Muscle of leg (tissue), 3 donors: ENCODE measurements at regions not wholly inside any gene's neighbourhood (a gene's known extent, or its start where the extent isn't known, plus 50 kb on each side); places are given as distances from the start of the nearest gene placed in this dataset.

Experiments used
- DNase-seq: peaks from one replicate; pipeline ENCODE4 v3.0.0; 2013
- H3K27ac ChIP-seq: one replicate; pipeline ENCODE4 v1.5.1; 2013; ENCODE audit warnings: mild to moderate bottlenecking, low read length, control low read depth
- H3K27me3 ChIP-seq: one replicate; pipeline ENCODE4 v1.6.1; 2013; ENCODE audit warnings: low read length; ENCODE audit not compliant: control insufficient read depth, insufficient read depth
- H3K36me3 ChIP-seq: one replicate; pipeline ENCODE4 v1.6.1; 2013; ENCODE audit warnings: low read length; ENCODE audit not compliant: control insufficient read depth, insufficient read depth
- H3K4me1 ChIP-seq: one replicate; pipeline ENCODE4 v1.6.1; 2013; ENCODE audit warnings: low read length; ENCODE audit not compliant: control insufficient read depth, insufficient read depth
- H3K4me3 ChIP-seq: one replicate; pipeline ENCODE4 v1.5.1; 2013; ENCODE audit warnings: low read length, control low read depth
- H3K9me3 ChIP-seq: replicated peaks from 2 replicates; pipeline ENCODE4 v1.6.1; 2013; ENCODE audit warnings: low read depth, low read length; ENCODE audit not compliant: control insufficient read depth
- WGBS: methylation state at CpG from one replicate; pipeline ENCODE4 v1.1.5; 2013; ENCODE audit warnings: missing lambda C conversion rate; ENCODE audit not compliant: insufficient coverage; 5-methylcytosine and 5-hydroxymethylcytosine counted together

GRCh38 chr20:56060486-56060885, 55.2 kb upstream of the CBLN4 start:
- no peak for DNase-seq
- no CpG with 5 or more reads among the region's 2 CpGs for WGBS
- H3K27me3 ChIP-seq = no peaks in the 10 kb centered on the region
- no peak overlapping the region for H3K4me3 ChIP-seq
- H3K27ac ChIP-seq = no peak overlapping the region
- H3K36me3 ChIP-seq = no peaks in the 10 kb centered on the region
- H3K9me3 ChIP-seq = no peaks in the 10 kb centered on the region
- H3K4me1 ChIP-seq = no peaks in the 10 kb centered on the region

- no CpG with 5 or more reads among the region's 1 CpG for WGBS
- H3K4me1 ChIP-seq = no peaks in the 10 kb centered on the region
- no peaks in the 10 kb centered on the region for H3K9me3 ChIP-seq
Measured at GRCh38 chr20:56069016-56069415, 63.7 kb upstream of the CBLN4 start.

DNA sequence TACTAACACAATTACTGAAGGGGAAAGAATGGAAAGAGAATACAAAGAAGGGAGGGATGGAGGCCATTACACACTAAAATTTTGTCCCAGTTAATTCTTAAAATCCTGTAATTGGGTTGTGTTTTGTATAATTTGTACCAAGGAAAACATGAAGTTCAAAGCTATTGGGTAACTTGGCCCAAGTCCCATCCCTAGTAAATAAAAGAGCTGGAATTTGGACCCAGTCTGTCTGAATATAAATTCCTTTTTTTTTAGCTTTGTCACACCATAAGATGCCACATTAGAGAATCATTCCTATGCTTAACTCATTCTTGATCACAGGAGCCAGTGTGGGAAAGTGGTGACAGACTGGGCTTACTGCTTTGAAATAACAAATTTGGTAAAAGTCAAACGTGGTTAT, 66.8 kb upstream of the CBLN4 start:
- no peak overlapping the region for H3K27ac ChIP-seq
- no peak overlapping the region for H3K4me3 ChIP-seq
- H3K9me3 ChIP-seq = no peaks in the 10 kb centered on the region
- H3K27me3 ChIP-seq = no peaks in the 10 kb centered on the region
- no peak for DNase-seq
- no peaks in the 10 kb centered on the region for H3K4me1 ChIP-seq
- WGBS = no CpG with 5 or more reads among the region's 1 CpG
- H3K36me3 ChIP-seq = no peaks in the 10 kb centered on the region

More at GRCh38 chr20:56069016-56069415, 63.7 kb upstream of the CBLN4 start:
- no peak overlapping the region for H3K27ac ChIP-seq
- no peaks in the 10 kb centered on the region for H3K36me3 ChIP-seq
- no peaks in the 10 kb centered on the region for H3K27me3 ChIP-seq
- DNase-seq = no peak
- no peak overlapping the region for H3K4me3 ChIP-seq

DNA sequence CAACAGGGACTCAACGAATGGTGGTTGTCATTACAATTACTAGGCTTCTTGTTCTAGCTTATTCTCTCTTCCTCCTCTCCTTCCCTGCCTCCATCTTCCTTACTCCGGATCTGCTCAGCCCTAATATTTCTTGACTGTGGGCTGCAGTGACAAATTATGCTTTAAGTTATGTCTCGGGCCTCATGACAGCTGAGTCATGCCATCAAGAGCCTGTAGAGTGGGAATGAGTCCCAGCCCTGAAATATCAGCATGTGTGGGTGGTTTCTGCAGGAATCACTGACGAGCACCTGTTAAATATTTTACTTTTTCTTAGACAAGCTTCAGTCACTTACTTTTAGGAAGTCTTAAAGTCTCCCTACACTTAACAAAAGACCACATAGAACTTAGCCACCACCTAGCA, 83.1 kb upstream of the CBLN4 start:
- DNase-seq = no peak
- Histone ChIP-seq H3K9me3 (no peaks in the 10 kb centered on the region), H3K4me1 (no peaks in the 10 kb centered on the region), H3K4me3 (no peak overlapping the region), H3K27me3 (no peaks in the 10 kb centered on the region), H3K27ac (no peak overlapping the region), H3K36me3 (no peaks in the 10 kb centered on the region)
- WGBS = no CpG with 5 or more reads among the region's 4 CpGs

GRCh38 chr20:56091628-56092234, 86.4 kb upstream of the CBLN4 start:
- Histone ChIP-seq H3K27me3 (no peaks in the 10 kb centered on the region), H3K27ac (no peak overlapping the region), H3K4me1 (no peaks in the 10 kb centered on the region), H3K9me3 (peaks cover 6% of the 10 kb centered on the region), H3K36me3 (no peaks in the 10 kb centered on the region), H3K4me3 (no peak overlapping the region)
- DNase-seq = no peak
- no CpG with 5 or more reads among the region's 2 CpGs for WGBS

DNA sequence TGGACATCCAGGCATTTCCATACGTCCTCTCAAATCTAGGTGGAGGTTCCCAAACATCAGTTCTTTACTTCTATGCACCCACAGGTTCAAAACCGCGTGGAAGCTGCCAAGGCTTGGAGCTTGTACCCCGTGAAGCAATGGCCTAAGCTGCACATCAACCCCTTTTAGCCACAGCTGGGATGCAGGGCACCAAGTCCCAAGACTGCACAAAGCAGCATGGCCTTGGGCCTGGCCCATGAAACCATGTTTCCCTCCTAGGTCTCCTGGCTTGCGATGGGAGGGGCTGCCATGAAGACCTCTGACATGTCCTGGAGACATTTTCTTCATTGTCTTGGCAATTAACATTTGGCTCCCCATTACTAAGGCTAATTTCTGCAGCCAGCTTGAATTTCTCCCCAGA, 88.9 kb upstream of the CBLN4 start:
- 72% methylated on average over 5 of the region's 5 CpGs for WGBS
- Histone ChIP-seq H3K4me3 (no peak overlapping the region), H3K9me3 (peaks cover 9% of the 10 kb centered on the region)

GRCh38 chr20:56098981-56099500, 93.7 kb upstream of the CBLN4 start:
- Histone ChIP-seq H3K4me3 (no peak overlapping the region), H3K27me3 (no peaks in the 10 kb centered on the region), H3K9me3 (peaks cover 13% of the 10 kb centered on the region), H3K4me1 (no peaks in the 10 kb centered on the region), H3K27ac (no peak overlapping the region), H3K36me3 (no peaks in the 10 kb centered on the region)
- DNase-seq = peak; percentile 10
- WGBS = no CpG with 5 or more reads among the region's 1 CpG

More for the DNA sequence above, 88.9 kb upstream of the CBLN4 start:
- Histone ChIP-seq H3K36me3 (no peaks in the 10 kb centered on the region), H3K27me3 (no peaks in the 10 kb centered on the region), H3K27ac (no peak overlapping the region), H3K4me1 (no peaks in the 10 kb centered on the region)
- DNase-seq = no peak

GRCh38 chr20:56111961-56112730, 106.8 kb upstream of the CBLN4 start:
- H3K27ac ChIP-seq = no peak overlapping the region
- peak; percentile 1 for DNase-seq
- no peaks in the 10 kb centered on the region for H3K4me1 ChIP-seq
- no peak overlapping the region for H3K4me3 ChIP-seq
- no peaks in the 10 kb centered on the region for H3K9me3 ChIP-seq
- WGBS = 60% methylated on average over 1 of the region's 9 CpGs
- H3K36me3 ChIP-seq = no peaks in the 10 kb centered on the region
- no peaks in the 10 kb centered on the region for H3K27me3 ChIP-seq

- Histone ChIP-seq H3K27ac (no peak overlapping the region), H3K9me3 (no peaks in the 10 kb centered on the region), H3K4me1 (no peaks in the 10 kb centered on the region), H3K27me3 (no peaks in the 10 kb centered on the region), H3K36me3 (no peaks in the 10 kb centered on the region), H3K4me3 (no peak overlapping the region)
- WGBS = 83% methylated on average over 5 of the region's 6 CpGs
- no peak for DNase-seq
Measured at GRCh38 chr20:56117350-56117749, 112.0 kb upstream of the CBLN4 start.

- no peaks in the 10 kb centered on the region for H3K4me1 ChIP-seq
- no peaks in the 10 kb centered on the region for H3K9me3 ChIP-seq
- H3K36me3 ChIP-seq = no peaks in the 10 kb centered on the region
- WGBS = no CpG with 5 or more reads among the region's 1 CpG
- H3K4me3 ChIP-seq = no peak overlapping the region
- H3K27me3 ChIP-seq = no peaks in the 10 kb centered on the region
- no peak for DNase-seq
- no peak overlapping the region for H3K27ac ChIP-seq
Measured at GRCh38 chr20:56121850-56122249, 116.5 kb upstream of the CBLN4 start.
